ENCODE measurements at regions not wholly inside any gene's neighbourhood (a gene's known extent, or its start where the extent isn't known, plus 50 kb on each side); places are given as distances from the start of the nearest gene placed in this dataset.
"Not testable (repeated sequence)": the region's sequence is repeated elsewhere in the genome, so short reads cannot be mapped to it uniquely, and the experiment has no call there.

DNA sequence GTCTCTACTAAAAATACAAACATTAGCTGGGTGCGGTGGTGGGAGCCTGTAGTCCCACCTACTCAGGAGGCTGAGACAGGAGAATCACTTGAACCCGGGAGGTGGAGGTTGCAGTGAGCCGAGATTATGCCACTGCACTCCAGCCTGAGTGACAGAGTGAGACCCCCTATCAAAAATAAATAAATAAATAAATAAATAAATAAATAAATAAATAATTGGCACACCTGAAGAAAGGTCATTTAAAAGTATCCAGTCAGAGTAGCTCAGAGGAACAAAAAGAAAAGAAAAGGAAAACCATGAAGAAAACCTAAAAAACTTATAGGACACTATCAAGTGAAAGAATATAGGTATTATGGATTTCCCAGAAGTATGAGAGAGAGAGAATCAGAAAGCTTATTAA lies 330.1 kb upstream of the AR start:
- in situ Hi-C loops (cut with MboI; ENCODE audit: low sequenced_read_pairs); H3K4me3 ChIP-seq; H3K4me1 ChIP-seq: not testable (repeated sequence)

GRCh38 chrX:67207912-67208311 lies 335.9 kb upstream of the AR start:
- no peaks in the 10 kb centered on the region for H3K27me3 ChIP-seq (ENCODE audit: low read depth)
- H3K36me3 ChIP-seq (replicated peaks), result no peaks in the 10 kb centered on the region
- in situ Hi-C loops (cut with MboI; ENCODE audit: low sequenced_read_pairs), result no loop called here
- no peak for DNase-seq (ENCODE audit: low spot score in 2 of 2)
- no peaks in the 10 kb centered on the region for H3K9me3 ChIP-seq
- no peaks in the 10 kb centered on the region for H3K4me1 ChIP-seq
- no peak overlapping the region for H3K4me3 ChIP-seq

More for the DNA sequence above, 330.1 kb upstream of the AR start:
- H3K27me3 ChIP-seq (ENCODE audit: low read depth); H3K9me3 ChIP-seq; DNase-seq (ENCODE audit: low spot score in 2 of 2); H3K36me3 ChIP-seq (replicated peaks): not testable (repeated sequence)

GRCh38 chrX:67159437-67159836 lies 384.4 kb upstream of the AR start:
- Histone ChIP-seq H3K4me1 (no peaks in the 10 kb centered on the region), H3K4me3 (no peak overlapping the region), H3K27me3 (ENCODE audit: low read depth) (no peaks in the 10 kb centered on the region), H3K36me3 (replicated peaks) (no peaks in the 10 kb centered on the region), H3K9me3 (no peaks in the 10 kb centered on the region)
- DNase-seq (ENCODE audit: low spot score in 2 of 2), result no peak
- in situ Hi-C loops (cut with MboI; ENCODE audit: low sequenced_read_pairs), result no loop called here

GRCh38 chrX:67114635-67115034 lies 429.2 kb upstream of the AR start:
- in situ Hi-C loops (cut with MboI; ENCODE audit: low sequenced_read_pairs), result no loop called here
- no peaks in the 10 kb centered on the region for H3K27me3 ChIP-seq (ENCODE audit: low read depth)
- no peak for DNase-seq (ENCODE audit: low spot score in 2 of 2)
- no peaks in the 10 kb centered on the region for H3K36me3 ChIP-seq (replicated peaks)
- no peaks in the 10 kb centered on the region for H3K9me3 ChIP-seq
- no peaks in the 10 kb centered on the region for H3K4me1 ChIP-seq
- no peak overlapping the region for H3K4me3 ChIP-seq

GRCh38 chrX:67105758-67106116 lies 438.1 kb upstream of the AR start:
- Histone ChIP-seq H3K4me3 (no peak overlapping the region), H3K27me3 (ENCODE audit: low read depth) (no peaks in the 10 kb centered on the region), H3K36me3 (replicated peaks) (no peaks in the 10 kb centered on the region), H3K4me1 (no peaks in the 10 kb centered on the region), H3K9me3 (no peaks in the 10 kb centered on the region)
- in situ Hi-C loops (cut with MboI; ENCODE audit: low sequenced_read_pairs), result no loop called here
- DNase-seq (ENCODE audit: low spot score in 2 of 2), result no peak

- Histone ChIP-seq H3K4me3 (no peak overlapping the region), H3K27me3 (ENCODE audit: low read depth) (no peaks in the 10 kb centered on the region), H3K36me3 (replicated peaks) (no peaks in the 10 kb centered on the region), H3K9me3 (no peaks in the 10 kb centered on the region), H3K4me1 (no peaks in the 10 kb centered on the region)
- in situ Hi-C loops (cut with MboI; ENCODE audit: low sequenced_read_pairs), result no loop called here
- DNase-seq (ENCODE audit: low spot score in 2 of 2), result no peak
Observed at GRCh38 chrX:67104982-67105757, 438.7 kb upstream of the AR start.

- H3K27me3 ChIP-seq (ENCODE audit: low read depth), result no peaks in the 10 kb centered on the region
- H3K4me3 ChIP-seq, result no peak overlapping the region
- H3K9me3 ChIP-seq, result no peaks in the 10 kb centered on the region; the same call in 1 of the 2 replicates
- H3K36me3 ChIP-seq (replicated peaks), result no peaks in the 10 kb centered on the region
- no peaks in the 10 kb centered on the region for H3K4me1 ChIP-seq
- in situ Hi-C loops (cut with MboI; ENCODE audit: low sequenced_read_pairs), result no loop called here
- no peak for DNase-seq (ENCODE audit: low spot score in 2 of 2)
Observed at GRCh38 chrX:67100031-67100884, 443.6 kb upstream of the AR start.

GRCh38 chrX:67094061-67094460 lies 449.8 kb upstream of the AR start:
- Histone ChIP-seq H3K9me3 (no peaks in the 10 kb centered on the region; the same call in 1 of the 2 replicates), H3K36me3 (replicated peaks) (no peaks in the 10 kb centered on the region), H3K4me3 (no peak overlapping the region), H3K4me1 (no peaks in the 10 kb centered on the region), H3K27me3 (ENCODE audit: low read depth) (no peaks in the 10 kb centered on the region)
- in situ Hi-C loops (cut with MboI; ENCODE audit: low sequenced_read_pairs), result no loop called here
- DNase-seq (ENCODE audit: low spot score in 2 of 2), result no peak

GRCh38 chrX:67050760-67051159 lies 411.9 kb upstream of the EDA2R start:
- DNase-seq (ENCODE audit: low spot score in 2 of 2), result no peak
- Histone ChIP-seq H3K27me3 (ENCODE audit: low read depth) (no peaks in the 10 kb centered on the region), H3K9me3 (no peaks in the 10 kb centered on the region), H3K4me1 (no peaks in the 10 kb centered on the region), H3K36me3 (replicated peaks) (no peaks in the 10 kb centered on the region), H3K4me3 (no peak overlapping the region)
- in situ Hi-C loops (cut with MboI; ENCODE audit: low sequenced_read_pairs), result no loop called here

DNA sequence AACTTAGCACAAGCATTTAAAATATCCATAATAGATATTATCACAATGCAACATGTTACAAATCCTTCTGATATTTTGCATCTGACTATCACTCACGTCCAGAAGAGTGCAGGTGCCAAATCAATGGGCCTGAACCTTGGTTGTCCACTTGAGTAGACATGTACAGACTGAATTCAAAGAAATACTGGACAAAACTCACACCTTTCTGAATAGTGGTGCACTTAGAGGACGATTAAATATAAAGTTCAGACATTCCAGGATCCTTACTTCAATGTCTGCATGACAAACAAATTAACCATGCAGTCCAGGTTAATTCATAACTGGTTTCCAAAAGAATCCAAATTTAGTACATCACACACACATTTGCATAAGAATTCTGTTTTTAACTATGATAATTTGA lies 406.0 kb upstream of the EDA2R start:
- DNase-seq (ENCODE audit: low spot score in 2 of 2), result no peak
- in situ Hi-C loops (cut with MboI; ENCODE audit: low sequenced_read_pairs), result no loop called here
- no peaks in the 10 kb centered on the region for H3K9me3 ChIP-seq
- H3K27me3 ChIP-seq (ENCODE audit: low read depth), result no peaks in the 10 kb centered on the region
- no peak overlapping the region for H3K4me3 ChIP-seq
- no peaks in the 10 kb centered on the region for H3K36me3 ChIP-seq (replicated peaks)
- H3K4me1 ChIP-seq, result no peaks in the 10 kb centered on the region

DNA sequence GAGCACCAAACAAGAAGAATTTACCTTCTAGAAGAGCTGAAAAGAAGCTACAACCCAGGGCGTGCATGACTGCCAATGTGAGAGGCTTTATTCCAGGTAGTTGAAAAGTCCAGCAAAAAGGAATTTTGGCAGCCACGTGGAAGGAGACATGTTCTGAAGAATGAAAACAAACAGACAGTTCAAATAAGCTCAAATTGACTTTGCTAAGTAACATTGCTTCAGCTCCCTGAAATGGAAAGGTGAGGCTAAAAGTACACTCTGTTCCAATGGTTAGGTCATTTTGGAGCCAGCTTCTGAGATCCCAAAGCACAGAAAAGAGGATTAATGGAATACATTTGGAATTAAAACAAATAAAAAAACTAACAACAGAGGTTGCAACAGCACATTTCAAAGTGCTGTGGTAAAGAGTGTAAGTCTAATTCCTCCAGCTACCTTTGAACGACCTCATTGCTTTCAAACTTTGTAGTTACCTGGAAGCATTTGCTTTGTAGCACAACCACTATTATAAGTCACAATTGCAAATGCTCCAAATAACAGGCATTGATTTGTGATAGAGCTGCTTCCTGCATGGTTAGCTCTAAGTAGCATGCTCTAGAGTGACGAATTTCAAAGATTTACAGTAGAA lies 405.3 kb upstream of the EDA2R start:
- Histone ChIP-seq H3K4me3 (no peak overlapping the region), H3K27me3 (ENCODE audit: low read depth) (no peaks in the 10 kb centered on the region), H3K36me3 (replicated peaks) (no peaks in the 10 kb centered on the region), H3K9me3 (no peaks in the 10 kb centered on the region), H3K4me1 (no peaks in the 10 kb centered on the region)
- DNase-seq (ENCODE audit: low spot score in 2 of 2), result no peak
- in situ Hi-C loops (cut with MboI; ENCODE audit: low sequenced_read_pairs), result no loop called here

GRCh38 chrX:67004451-67004850 lies 365.6 kb upstream of the EDA2R start:
- no peak for DNase-seq (ENCODE audit: low spot score in 2 of 2)
- Histone ChIP-seq H3K9me3 (no peaks in the 10 kb centered on the region; the same call in 1 of the 2 replicates), H3K4me1 (no peaks in the 10 kb centered on the region), H3K27me3 (ENCODE audit: low read depth) (no peaks in the 10 kb centered on the region), H3K36me3 (replicated peaks) (no peaks in the 10 kb centered on the region), H3K4me3 (no peak overlapping the region)
- in situ Hi-C loops (cut with MboI; ENCODE audit: low sequenced_read_pairs), result no loop called here

GRCh38 chrX:66994729-66995128 lies 355.9 kb upstream of the EDA2R start:
- no peaks in the 10 kb centered on the region for H3K36me3 ChIP-seq (replicated peaks)
- no peaks in the 10 kb centered on the region for H3K4me1 ChIP-seq
- DNase-seq (ENCODE audit: low spot score in 2 of 2), result no peak
- no peak overlapping the region for H3K4me3 ChIP-seq
- no peaks in the 10 kb centered on the region for H3K27me3 ChIP-seq (ENCODE audit: low read depth)
- in situ Hi-C loops (cut with MboI; ENCODE audit: low sequenced_read_pairs), result no loop called here
- H3K9me3 ChIP-seq, result no peaks in the 10 kb centered on the region

GRCh38 chrX:66992077-66992476 lies 353.2 kb upstream of the EDA2R start:
- H3K4me1 ChIP-seq; H3K27me3 ChIP-seq (ENCODE audit: low read depth); in situ Hi-C loops (cut with MboI; ENCODE audit: low sequenced_read_pairs); H3K9me3 ChIP-seq; H3K36me3 ChIP-seq (replicated peaks); DNase-seq (ENCODE audit: low spot score in 2 of 2); H3K4me3 ChIP-seq: not testable (repeated sequence)

Measured in HAP-1 (cell line).